H1 (cell line): ENCODE measurements at regions not wholly inside any gene's neighbourhood (a gene's known extent, or its start where the extent isn't known, plus 50 kb on each side); places are given as distances from the start of the nearest gene placed in this dataset.

Experiments used
- ATF3 ChIP-seq: IDR thresholded peaks from 2 replicates; pipeline ENCODE4 v1.6.1; 2011; ENCODE audit warnings: low read depth, mild to moderate bottlenecking, low read length; ENCODE audit not compliant: insufficient read depth
- CHD2 ChIP-seq: IDR thresholded peaks from 2 replicates; pipeline ENCODE4 v1.6.1; 2012; ENCODE audit warnings: low read length, improper control_type of control experiment
- EP300 ChIP-seq, 2 experiments: IDR thresholded peaks; 1 replicate in 1 of 2; 2 replicates in 1 of 2; pipeline ENCODE4 v1.6.1; 2011 to 2012; ENCODE audit warnings: low read depth in 2 of 2, low read length in 2 of 2, mild to moderate bottlenecking in 2 of 2, borderline replicate concordance in 1 of 2, inconsistent platforms in 1 of 2, moderate library complexity in 1 of 2
- KDM4A ChIP-seq: IDR thresholded peaks from one replicate; pipeline ENCODE4 v1.7.1; 2012; ENCODE audit warnings: low read depth, mild to moderate bottlenecking, moderate library complexity, low read length, inconsistent platforms; ENCODE audit not compliant: severe bottlenecking
- NANOG ChIP-seq: IDR thresholded peaks from 2 replicates; pipeline ENCODE4 v1.6.1; 2011; ENCODE audit warnings: low read length, low read depth, mild to moderate bottlenecking, inconsistent platforms; ENCODE audit not compliant: insufficient read depth, poor library complexity, severe bottlenecking
- RNF2 ChIP-seq: fragments of 200-900, 300-1000 bp; sonication (generic); IDR thresholded peaks from 2 replicates; pipeline ENCODE4 v1.7.1; 2016; ENCODE audit warnings: borderline replicate concordance, low read depth, mild to moderate bottlenecking, antibody characterized with exemption, low read length; ENCODE audit not compliant: poor library complexity, severe bottlenecking; ENCODE audit errors: missing control alignments
- SP2 ChIP-seq: IDR thresholded peaks from 2 replicates; pipeline ENCODE4 v1.6.1; 2012; ENCODE audit warnings: mild to moderate bottlenecking, low read length, inconsistent platforms

GRCh38 chr6:88361754-88362153 is 195.6 kb upstream of the CNR1 start (continued):
- TF ChIP-seq ATF3 (no peak), SP2 (no peak), NANOG (no peak), EP300 (IDR thresholded peaks at IDR 0.05; ENCODE audit: borderline replicate concordance in 1 of 2, low read depth in 2 of 2, low read length in 2 of 2) (no peak), CHD2 (no peak), RNF2 (no peak), KDM4A (no peak)
